Right lobe of liver (tissue), 6 donors: ENCODE measurements at regions not wholly inside any gene's neighbourhood (a gene's known extent, or its start where the extent isn't known, plus 50 kb on each side); places are given as distances from the start of the nearest gene placed in this dataset.

Experiments
- ATAC-seq, 4 donors: fragments of 200-7000 bp; cut with Tn5 transposase; one replicate each; pipeline ENCODE4 v1.9.1; 2020; ENCODE audit warnings: mild to moderate bottlenecking in 4 of 4, moderate library complexity in 4 of 4
- DNase-seq, 3 donors: peaks; one replicate each; pipeline ENCODE4 v3.0.0-alpha.2; 2020
- H3K27ac ChIP-seq, 3 donors: fragments of 200-600 bp; one replicate each; pipeline ENCODE4 v1.8.0; 2022
- H3K27me3 ChIP-seq, 2 donors: fragments of 200-600 bp; one replicate each; pipeline ENCODE4 v1.8.0; 2022
- H3K36me3 ChIP-seq, 4 donors: fragments of 200-600 bp; sonication (generic) in 1 of 4; one replicate each; pipeline versions ENCODE4 v1.5.1 to v1.8.0; 2017 to 2022; ENCODE audit warnings: control low read depth in 1 of 4
- H3K4me1 ChIP-seq, 4 donors: fragments of 200-600 bp; sonication (generic) in 1 of 4; one replicate each; pipeline versions ENCODE4 v1.5.1 to v1.8.0; 2017 to 2022; ENCODE audit warnings: control low read depth in 1 of 4
- H3K4me3 ChIP-seq, 3 donors: fragments of 200-600 bp; one replicate each; pipeline ENCODE4 v1.8.0; 2022
- H3K9me3 ChIP-seq, 4 donors: fragments of 200-600 bp; sonication (generic) in 1 of 4; one replicate each; pipeline versions ENCODE4 v1.5.1 to v1.8.0; 2017 to 2022; ENCODE audit warnings: control low read depth in 1 of 4
- POLR2A ChIP-seq: fragments of 450-650 bp; IDR thresholded peaks from one replicate; pipeline ENCODE4 v1.6.1; 2017; ENCODE audit warnings: antibody characterized with exemption, mild to moderate bottlenecking
- WGBS: methylation state at CpG from one replicate; pipeline ENCODE4 v1.1.6; 2018; ENCODE audit warnings: low coverage, low lambda C conversion rate; ENCODE audit not compliant: insufficient coverage; ENCODE audit errors: missing lambda C conversion rate; 5-methylcytosine and 5-hydroxymethylcytosine counted together
- intact Hi-C, 2 donors: fragments of 100-400 bp; cut with DNase I; formaldehyde crosslinking; loops; one replicate each; pipeline versions ENCODE4 v1.11.2 to v1.14.1; 2022
- TF ChIP-seq, protein P1 (sequence below), 4 donors: fragments of 200-600 bp in 3 of 4; fragments of 450-650 bp in 1 of 4; IDR thresholded peaks; one replicate each; pipeline versions ENCODE4 v1.5.1 to v1.8.0; 2016 to 2022; ENCODE audit warnings: antibody characterized with exemption in 4 of 4, mild to moderate bottlenecking in 2 of 4
- donor health status: DM: no; HTN: yes; CAD: no.
- donor health status: DM: no; HTN: no; CAD: no.
- donor health status: DM: no; HTN: no; CAD: no.
- donor health status: DM: no; HTN: yes; CAD: no.
- donor health status: DM: no; HTN: yes; CAD: no.

- intact Hi-C loops = no loop called here
- no peak overlapping the region for H3K4me3 ChIP-seq
- DNase-seq (no peak), ATAC-seq (no peak)
- no peaks in the 10 kb centered on the region for H3K36me3 ChIP-seq
- no peak overlapping the region for H3K27ac ChIP-seq
- H3K27me3 ChIP-seq = no peaks in the 10 kb centered on the region
- WGBS = 72% methylated on average over 6 of the region's 13 CpGs
- TF ChIP-seq POLR2A = no peak
- no peaks in the 10 kb centered on the region for H3K9me3 ChIP-seq
- H3K4me1 ChIP-seq = no peaks in the 10 kb centered on the region
Observed at GRCh38 chr3:127102587-127102986, 90.3 kb upstream of the PRR23E start.

GRCh38 chr3:127103080-127103479 is 89.9 kb upstream of the PRR23E start:
- no peak for TF ChIP-seq POLR2A
- 59% methylated on average over 8 of the region's 10 CpGs for WGBS

DNA sequence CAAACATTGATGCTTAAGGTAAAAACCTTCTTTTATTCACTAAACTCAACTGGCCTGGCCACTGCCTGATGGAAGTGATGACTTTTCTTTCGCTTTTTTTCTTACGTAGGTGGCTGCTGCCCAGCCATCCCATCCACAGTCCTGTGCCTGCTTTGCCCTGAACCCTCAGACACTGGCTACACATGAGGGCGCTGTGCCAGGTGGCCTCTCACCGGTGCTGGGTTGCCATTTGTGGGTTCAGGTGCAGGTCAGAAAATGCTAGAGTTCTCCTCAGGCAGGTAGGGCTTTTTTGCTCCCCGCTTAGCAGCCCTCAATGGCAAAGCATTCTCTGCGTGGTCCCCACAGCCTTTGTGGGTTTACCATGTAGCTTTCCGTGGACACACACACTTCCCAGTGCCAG is 88.3 kb upstream of the PRR23E start:
- Histone ChIP-seq H3K4me3 (no peak overlapping the region), H3K27me3 (no peaks in the 10 kb centered on the region), H3K36me3 (no peaks in the 10 kb centered on the region), H3K27ac (no peak overlapping the region), H3K4me1 (no peaks in the 10 kb centered on the region), H3K9me3 (no peaks in the 10 kb centered on the region)
- intact Hi-C loops = no loop called here
- ATAC-seq (no peak), DNase-seq (peak in 1 of 3 donors; percentile 35)
- TF ChIP-seq, protein P1, sequence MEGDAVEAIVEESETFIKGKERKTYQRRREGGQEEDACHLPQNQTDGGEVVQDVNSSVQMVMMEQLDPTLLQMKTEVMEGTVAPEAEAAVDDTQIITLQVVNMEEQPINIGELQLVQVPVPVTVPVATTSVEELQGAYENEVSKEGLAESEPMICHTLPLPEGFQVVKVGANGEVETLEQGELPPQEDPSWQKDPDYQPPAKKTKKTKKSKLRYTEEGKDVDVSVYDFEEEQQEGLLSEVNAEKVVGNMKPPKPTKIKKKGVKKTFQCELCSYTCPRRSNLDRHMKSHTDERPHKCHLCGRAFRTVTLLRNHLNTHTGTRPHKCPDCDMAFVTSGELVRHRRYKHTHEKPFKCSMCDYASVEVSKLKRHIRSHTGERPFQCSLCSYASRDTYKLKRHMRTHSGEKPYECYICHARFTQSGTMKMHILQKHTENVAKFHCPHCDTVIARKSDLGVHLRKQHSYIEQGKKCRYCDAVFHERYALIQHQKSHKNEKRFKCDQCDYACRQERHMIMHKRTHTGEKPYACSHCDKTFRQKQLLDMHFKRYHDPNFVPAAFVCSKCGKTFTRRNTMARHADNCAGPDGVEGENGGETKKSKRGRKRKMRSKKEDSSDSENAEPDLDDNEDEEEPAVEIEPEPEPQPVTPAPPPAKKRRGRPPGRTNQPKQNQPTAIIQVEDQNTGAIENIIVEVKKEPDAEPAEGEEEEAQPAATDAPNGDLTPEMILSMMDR (IDR thresholded peaks at IDR 0.05) = no peak
- no peak for TF ChIP-seq POLR2A
- 68% methylated on average over 6 of the region's 7 CpGs for WGBS

More at GRCh38 chr3:127103080-127103479, 89.9 kb upstream of the PRR23E start:
- H3K27ac ChIP-seq = no peak overlapping the region
- no peak for DNase-seq
- no peaks in the 10 kb centered on the region for H3K4me1 ChIP-seq
- H3K36me3 ChIP-seq = no peaks in the 10 kb centered on the region
- H3K9me3 ChIP-seq = no peaks in the 10 kb centered on the region
- no peak for ATAC-seq
- H3K4me3 ChIP-seq = no peak overlapping the region
- H3K27me3 ChIP-seq = no peaks in the 10 kb centered on the region
- intact Hi-C loops = no loop called here

DNA sequence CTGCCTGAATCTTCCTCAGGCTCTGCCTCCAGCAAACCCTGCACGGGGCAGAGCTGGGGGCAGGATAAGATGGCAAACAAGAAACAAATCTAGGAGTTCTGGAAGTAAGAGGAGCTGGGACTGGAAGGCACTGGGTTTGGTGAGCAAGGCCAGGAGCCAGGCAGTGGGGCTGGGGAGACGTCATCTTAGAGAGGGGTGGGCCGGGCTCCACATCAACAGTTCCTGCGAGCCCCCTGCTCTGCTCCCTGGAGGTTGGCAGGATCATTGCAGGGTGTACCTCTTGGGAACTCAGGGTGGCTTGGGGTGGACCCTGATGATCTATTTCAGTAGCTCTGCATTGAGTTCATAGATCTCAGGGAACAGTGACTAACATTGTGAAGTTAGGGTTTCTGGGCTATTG is 87.3 kb upstream of the PRR23E start:
- H3K27ac ChIP-seq = no peak overlapping the region
- H3K4me3 ChIP-seq = no peak overlapping the region
- intact Hi-C loops = no loop called here
- no peak for TF ChIP-seq POLR2A
- TF ChIP-seq, protein P1 (IDR thresholded peaks at IDR 0.05) = no peak
- H3K4me1 ChIP-seq = no peaks in the 10 kb centered on the region
- H3K36me3 ChIP-seq = no peaks in the 10 kb centered on the region
- DNase-seq (peak in 1 of 3 donors; percentile 18), ATAC-seq (no peak)
- WGBS = 63% methylated on average over 1 of the region's 4 CpGs
- no peaks in the 10 kb centered on the region for H3K27me3 ChIP-seq
- no peaks in the 10 kb centered on the region for H3K9me3 ChIP-seq

- no peak for TF ChIP-seq POLR2A
- Histone ChIP-seq H3K27me3 (no peaks in the 10 kb centered on the region), H3K4me3 (no peak overlapping the region), H3K4me1 (no peaks in the 10 kb centered on the region), H3K27ac (no peak overlapping the region), H3K9me3 (no peaks in the 10 kb centered on the region), H3K36me3 (no peaks in the 10 kb centered on the region)
- DNase-seq (peak in 1 of 3 donors; percentile 28), ATAC-seq (no peak)
- 51% methylated on average over 4 of the region's 7 CpGs for WGBS
- intact Hi-C loops = no loop called here
Observed at GRCh38 chr3:127106053-127106452, 86.9 kb upstream of the PRR23E start.

DNA sequence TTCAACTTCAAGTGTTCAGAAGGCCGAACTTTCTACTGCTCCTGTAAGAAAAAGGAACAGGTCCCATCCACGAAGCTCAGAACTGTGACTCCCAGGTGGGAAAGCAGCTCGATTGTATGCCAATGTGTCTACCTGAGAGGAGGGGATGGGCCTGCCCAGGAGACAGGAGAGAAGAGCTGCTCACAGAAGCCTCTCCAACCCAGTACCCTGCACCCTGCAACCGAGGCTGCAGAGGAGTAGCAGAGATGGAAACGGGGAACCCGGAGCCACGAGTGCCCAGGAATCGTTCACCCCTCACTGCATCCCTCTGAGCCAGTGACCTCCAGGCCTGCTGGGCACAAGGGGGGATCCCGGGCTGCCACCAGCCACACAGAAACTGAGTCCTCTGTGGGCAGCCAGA is 86.5 kb upstream of the PRR23E start:
- Histone ChIP-seq H3K4me3 (no peak overlapping the region), H3K9me3 (no peaks in the 10 kb centered on the region), H3K36me3 (no peaks in the 10 kb centered on the region), H3K27me3 (no peaks in the 10 kb centered on the region), H3K27ac (no peak overlapping the region), H3K4me1 (no peaks in the 10 kb centered on the region)
- no peak for ATAC-seq
- intact Hi-C loops = no loop called here
- no peak for TF ChIP-seq POLR2A
- TF ChIP-seq, protein P1 (IDR thresholded peaks at IDR 0.05) = no peak
- peak in 1 of 3 donors; percentile 22 for DNase-seq
- 75% methylated on average over 8 of the region's 9 CpGs for WGBS
